OCI-LY3 (cell line): ENCODE measurements at regions not wholly inside any gene's neighbourhood (a gene's known extent, or its start where the extent isn't known, plus 50 kb on each side); places are given as distances from the start of the nearest gene placed in this dataset.

Experiments used
- CTCF ChIP-seq: fragments of 200-600, 300-600 bp; sonication (generic); IDR thresholded peaks from 2 replicates; pipeline ENCODE4 v1.5.1; 2014; ENCODE audit warnings: antibody characterized with exemption, low read length, low read depth
- EZH2phosphoT487 ChIP-seq: fragments of 200-600 bp; shearing (Covaris generic); IDR thresholded peaks from 2 replicates; pipeline ENCODE4 v1.6.1; 2018; ENCODE audit warnings: antibody characterized with exemption, mixed run types, low read depth

GRCh38 chr2:234138836-234139235 lies 88.3 kb downstream of the SPP2 start:
- no peak for TF ChIP-seq CTCF
- TF ChIP-seq EZH2phosphoT487, result no peak
